SK-N-SH treated with all-trans-retinoic acid at 6 μM for 48 hours (cell line): ENCODE measurements at regions not wholly inside any gene's neighbourhood (a gene's known extent, or its start where the extent isn't known, plus 50 kb on each side); places are given as distances from the start of the nearest gene placed in this dataset.

Experiments
- ATAC-seq: fragments of 200-7000 bp; cut with Tn5 transposase; 3 replicates; pipeline ENCODE4 v1.9.1; 2020; ENCODE audit warnings: mild to moderate bottlenecking, moderate library complexity
- BACH2 ChIP-seq: fragments of 250-450 bp; sonication (Bioruptor Pico); IDR thresholded peaks from 2 replicates; pipeline ENCODE4 v1.9.0; 2021; ENCODE audit warnings: mild to moderate bottlenecking, borderline replicate concordance
- CREB5 ChIP-seq: fragments of 250-450 bp; sonication (Bioruptor Pico); IDR thresholded peaks from 2 replicates; pipeline ENCODE4 v1.5.1; 2020; ENCODE audit warnings: low read depth, mild to moderate bottlenecking, moderate library complexity
- CSDC2 ChIP-seq: fragments of 250-450 bp; sonication (Bioruptor Pico); IDR thresholded peaks from 2 replicates; pipeline ENCODE4 v1.5.0; 2020; ENCODE audit warnings: mild to moderate bottlenecking, moderate library complexity
- CSRNP3 ChIP-seq: fragments of 250-450 bp; sonication (Bioruptor Pico); IDR thresholded peaks from 2 replicates; pipeline ENCODE4 v1.5.1; 2021; ENCODE audit warnings: mild to moderate bottlenecking, moderate library complexity
- ESRRG ChIP-seq: fragments of 250-450 bp; sonication (Bioruptor Pico); IDR thresholded peaks from 2 replicates; pipeline ENCODE4 v1.6.1; 2021; ENCODE audit warnings: mild to moderate bottlenecking
- GLIS3 ChIP-seq: fragments of 250-450 bp; sonication (Bioruptor Pico); IDR thresholded peaks from 2 replicates; pipeline ENCODE4 v1.5.0; 2020; ENCODE audit warnings: mild to moderate bottlenecking, moderate library complexity
- ISL1 ChIP-seq: fragments of 250-450 bp; sonication (Bioruptor Pico); IDR thresholded peaks from 2 replicates; pipeline ENCODE4 v2.1.2; 2022; ENCODE audit warnings: mild to moderate bottlenecking, moderate library complexity
- OSR1 ChIP-seq: fragments of 250-450 bp; sonication (Bioruptor Pico); IDR thresholded peaks from 2 replicates; pipeline ENCODE4 v1.8.0; 2022; ENCODE audit warnings: moderate library complexity, mild to moderate bottlenecking, inconsistent platforms
- POU6F1 ChIP-seq: fragments of 250-450 bp; sonication (Bioruptor Pico); IDR thresholded peaks from 2 replicates; pipeline ENCODE4 v1.8.0; 2021; ENCODE audit warnings: low read depth, mild to moderate bottlenecking, moderate library complexity, borderline replicate concordance
- SNAI2 ChIP-seq: fragments of 250-450 bp; sonication (Bioruptor Pico); IDR thresholded peaks from 2 replicates; pipeline ENCODE4 v1.5.0; 2020; ENCODE audit warnings: mild to moderate bottlenecking, moderate library complexity
- TOX ChIP-seq: fragments of 250-450 bp; sonication (Bioruptor Pico); IDR thresholded peaks from 2 replicates; pipeline ENCODE4 v1.8.0; 2021; ENCODE audit warnings: mild to moderate bottlenecking, moderate library complexity, borderline replicate concordance
- ZC3H10 ChIP-seq: fragments of 250-450 bp; sonication (Bioruptor Pico); IDR thresholded peaks from 2 replicates; pipeline ENCODE4 v1.5.1; 2021; ENCODE audit warnings: mild to moderate bottlenecking, moderate library complexity
- ZFP3 ChIP-seq: fragments of 250-450 bp; sonication (Bioruptor Pico); IDR thresholded peaks from 2 replicates; pipeline ENCODE4 v1.5.0; 2020; ENCODE audit warnings: mild to moderate bottlenecking, moderate library complexity
- ZNF565 ChIP-seq: fragments of 450-650 bp; formaldehyde crosslinking; conservative IDR thresholded peaks from 2 replicates; pipeline ENCODE4 v1.5.0; 2020; ENCODE audit warnings: low read depth, mild to moderate bottlenecking, moderate library complexity
- ZNF8 ChIP-seq: fragments of 450-650 bp; formaldehyde crosslinking; IDR thresholded peaks from 2 replicates; pipeline ENCODE4 v1.5.0; 2020; ENCODE audit warnings: mild to moderate bottlenecking, moderate library complexity
- TF ChIP-seq, protein P1 (sequence below): fragments of 250-450 bp; sonication (Bioruptor Pico); IDR thresholded peaks from 2 replicates; pipeline ENCODE4 v1.5.0; 2020; ENCODE audit warnings: mild to moderate bottlenecking, moderate library complexity

DNA sequence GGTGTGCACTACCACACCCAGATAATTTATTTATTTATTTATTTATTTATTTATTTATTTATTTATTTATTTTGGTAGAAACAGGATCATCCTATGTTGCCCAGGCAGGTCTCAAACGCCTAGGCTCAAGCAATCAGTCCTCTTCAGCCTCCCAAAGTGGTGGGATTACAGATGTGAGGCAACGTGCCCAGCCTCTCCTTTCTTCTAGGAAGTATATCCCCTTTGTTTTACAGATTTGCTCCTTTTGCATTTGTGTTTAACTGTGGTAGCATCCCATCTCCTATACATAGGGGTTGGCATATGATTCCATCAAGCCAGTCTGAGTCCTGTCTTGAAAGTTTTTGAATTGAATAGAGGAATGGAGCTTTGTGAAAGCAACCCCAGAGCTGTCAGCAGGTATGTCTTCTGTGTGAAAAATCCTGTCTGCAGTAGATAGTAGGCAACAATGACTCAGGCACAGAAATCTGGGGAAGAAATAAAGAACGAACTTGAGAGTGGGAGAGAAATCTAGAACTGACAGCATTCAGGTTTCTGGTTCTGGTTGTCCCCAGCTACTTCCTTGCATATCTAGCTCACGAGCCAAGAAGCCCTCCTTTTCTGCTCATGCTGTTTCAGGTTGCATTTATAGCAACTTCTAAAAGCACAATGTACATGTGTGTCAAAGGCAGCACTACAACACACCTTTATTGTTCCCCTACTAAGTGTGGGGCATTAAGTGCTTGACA is 113.7 kb upstream of the LSM6 start:
- no peak for ATAC-seq
- TF ChIP-seq ESRRG (no peak), TOX (CRISPR knock-in tag) (no peak)

GRCh38 chr4:146059865-146060264 is 115.7 kb upstream of the LSM6 start:
- TF ChIP-seq ESRRG = no peak
- no peak for TF ChIP-seq CSRNP3 (CRISPR knock-in tag)
- TF ChIP-seq, protein P1, sequence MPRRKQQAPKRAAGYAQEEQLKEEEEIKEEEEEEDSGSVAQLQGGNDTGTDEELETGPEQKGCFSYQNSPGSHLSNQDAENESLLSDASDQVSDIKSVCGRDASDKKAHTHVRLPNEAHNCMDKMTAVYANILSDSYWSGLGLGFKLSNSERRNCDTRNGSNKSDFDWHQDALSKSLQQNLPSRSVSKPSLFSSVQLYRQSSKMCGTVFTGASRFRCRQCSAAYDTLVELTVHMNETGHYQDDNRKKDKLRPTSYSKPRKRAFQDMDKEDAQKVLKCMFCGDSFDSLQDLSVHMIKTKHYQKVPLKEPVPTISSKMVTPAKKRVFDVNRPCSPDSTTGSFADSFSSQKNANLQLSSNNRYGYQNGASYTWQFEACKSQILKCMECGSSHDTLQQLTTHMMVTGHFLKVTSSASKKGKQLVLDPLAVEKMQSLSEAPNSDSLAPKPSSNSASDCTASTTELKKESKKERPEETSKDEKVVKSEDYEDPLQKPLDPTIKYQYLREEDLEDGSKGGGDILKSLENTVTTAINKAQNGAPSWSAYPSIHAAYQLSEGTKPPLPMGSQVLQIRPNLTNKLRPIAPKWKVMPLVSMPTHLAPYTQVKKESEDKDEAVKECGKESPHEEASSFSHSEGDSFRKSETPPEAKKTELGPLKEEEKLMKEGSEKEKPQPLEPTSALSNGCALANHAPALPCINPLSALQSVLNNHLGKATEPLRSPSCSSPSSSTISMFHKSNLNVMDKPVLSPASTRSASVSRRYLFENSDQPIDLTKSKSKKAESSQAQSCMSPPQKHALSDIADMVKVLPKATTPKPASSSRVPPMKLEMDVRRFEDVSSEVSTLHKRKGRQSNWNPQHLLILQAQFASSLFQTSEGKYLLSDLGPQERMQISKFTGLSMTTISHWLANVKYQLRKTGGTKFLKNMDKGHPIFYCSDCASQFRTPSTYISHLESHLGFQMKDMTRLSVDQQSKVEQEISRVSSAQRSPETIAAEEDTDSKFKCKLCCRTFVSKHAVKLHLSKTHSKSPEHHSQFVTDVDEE (CRISPR knock-in tag) = no peak
- TF ChIP-seq CSDC2 (CRISPR knock-in tag) = no peak
- TF ChIP-seq ZNF565 = no peak
- no peak for ATAC-seq

DNA sequence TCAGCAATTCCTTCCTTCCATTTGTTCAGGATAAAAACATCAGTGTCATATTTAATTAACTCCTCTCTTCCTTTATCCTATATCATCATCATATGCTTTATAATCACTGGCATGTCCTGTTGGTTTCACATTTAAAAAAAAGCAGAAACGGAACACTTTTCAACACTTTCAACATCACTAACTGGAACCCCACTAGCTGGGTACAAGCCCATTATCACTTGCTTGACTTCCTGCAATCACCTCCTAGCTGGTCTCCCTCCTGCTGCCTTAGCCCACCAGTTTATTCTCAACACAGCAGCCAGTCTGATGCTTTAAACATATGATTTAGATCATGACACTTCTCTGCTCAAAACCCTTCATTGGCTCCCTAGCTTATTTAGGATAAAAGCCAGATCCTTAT is 116.4 kb upstream of the LSM6 start:
- ATAC-seq = no peak
- TF ChIP-seq CSRNP3 (CRISPR knock-in tag) = no peak
- TF ChIP-seq, protein P1 (CRISPR knock-in tag) = no peak
- TF ChIP-seq OSR1 (CRISPR knock-in tag) = no peak
- no peak for TF ChIP-seq ZNF8
- TF ChIP-seq CREB5 (CRISPR knock-in tag) = no peak
- no peak for TF ChIP-seq ESRRG
- no peak for TF ChIP-seq POU6F1
- TF ChIP-seq ZC3H10 (CRISPR knock-in tag) = no peak
- no peak for TF ChIP-seq BACH2 (CRISPR knock-in tag)
- TF ChIP-seq ZFP3 (CRISPR knock-in tag) = no peak
- TF ChIP-seq SNAI2 (CRISPR knock-in tag) = no peak
- no peak for TF ChIP-seq GLIS3 (CRISPR knock-in tag)
- TF ChIP-seq CSDC2 (CRISPR knock-in tag) = no peak
- TF ChIP-seq TOX (CRISPR knock-in tag) = no peak
- TF ChIP-seq ISL1 (CRISPR knock-in tag) = no peak
